ENCODE measurements at regions not wholly inside any gene's neighbourhood (a gene's known extent, or its start where the extent isn't known, plus 50 kb on each side); places are given as distances from the start of the nearest gene placed in this dataset.
A peak's percentile ranks its signal among the peaks of the same experiment; 100 is the strongest.

DNA sequence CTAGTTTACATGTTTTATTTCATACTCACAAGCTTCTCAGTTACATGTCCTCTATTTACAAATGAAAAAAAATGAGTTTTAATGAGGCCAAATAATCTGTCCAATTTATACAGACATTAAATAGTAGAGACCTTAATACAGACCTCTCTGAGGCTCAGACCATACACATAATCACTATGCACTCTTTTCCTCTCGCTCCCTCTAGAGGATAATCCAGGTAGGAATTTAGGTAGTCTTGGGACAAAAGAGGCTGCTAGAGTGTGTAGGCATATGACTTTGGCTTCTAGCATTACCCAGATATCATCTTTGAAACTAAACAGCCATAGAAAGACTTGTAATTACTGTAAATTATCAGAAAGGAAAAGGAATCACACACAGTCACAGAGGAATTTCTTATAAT is 444.7 kb downstream of the HINT1 start:
- TF ChIP-seq, protein P1, sequence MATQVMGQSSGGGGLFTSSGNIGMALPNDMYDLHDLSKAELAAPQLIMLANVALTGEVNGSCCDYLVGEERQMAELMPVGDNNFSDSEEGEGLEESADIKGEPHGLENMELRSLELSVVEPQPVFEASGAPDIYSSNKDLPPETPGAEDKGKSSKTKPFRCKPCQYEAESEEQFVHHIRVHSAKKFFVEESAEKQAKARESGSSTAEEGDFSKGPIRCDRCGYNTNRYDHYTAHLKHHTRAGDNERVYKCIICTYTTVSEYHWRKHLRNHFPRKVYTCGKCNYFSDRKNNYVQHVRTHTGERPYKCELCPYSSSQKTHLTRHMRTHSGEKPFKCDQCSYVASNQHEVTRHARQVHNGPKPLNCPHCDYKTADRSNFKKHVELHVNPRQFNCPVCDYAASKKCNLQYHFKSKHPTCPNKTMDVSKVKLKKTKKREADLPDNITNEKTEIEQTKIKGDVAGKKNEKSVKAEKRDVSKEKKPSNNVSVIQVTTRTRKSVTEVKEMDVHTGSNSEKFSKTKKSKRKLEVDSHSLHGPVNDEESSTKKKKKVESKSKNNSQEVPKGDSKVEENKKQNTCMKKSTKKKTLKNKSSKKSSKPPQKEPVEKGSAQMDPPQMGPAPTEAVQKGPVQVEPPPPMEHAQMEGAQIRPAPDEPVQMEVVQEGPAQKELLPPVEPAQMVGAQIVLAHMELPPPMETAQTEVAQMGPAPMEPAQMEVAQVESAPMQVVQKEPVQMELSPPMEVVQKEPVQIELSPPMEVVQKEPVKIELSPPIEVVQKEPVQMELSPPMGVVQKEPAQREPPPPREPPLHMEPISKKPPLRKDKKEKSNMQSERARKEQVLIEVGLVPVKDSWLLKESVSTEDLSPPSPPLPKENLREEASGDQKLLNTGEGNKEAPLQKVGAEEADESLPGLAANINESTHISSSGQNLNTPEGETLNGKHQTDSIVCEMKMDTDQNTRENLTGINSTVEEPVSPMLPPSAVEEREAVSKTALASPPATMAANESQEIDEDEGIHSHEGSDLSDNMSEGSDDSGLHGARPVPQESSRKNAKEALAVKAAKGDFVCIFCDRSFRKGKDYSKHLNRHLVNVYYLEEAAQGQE (IDR thresholded peaks at IDR 0.05; ENCODE audit: unreplicated experiment): no peak
- TF ChIP-seq, protein P2, sequence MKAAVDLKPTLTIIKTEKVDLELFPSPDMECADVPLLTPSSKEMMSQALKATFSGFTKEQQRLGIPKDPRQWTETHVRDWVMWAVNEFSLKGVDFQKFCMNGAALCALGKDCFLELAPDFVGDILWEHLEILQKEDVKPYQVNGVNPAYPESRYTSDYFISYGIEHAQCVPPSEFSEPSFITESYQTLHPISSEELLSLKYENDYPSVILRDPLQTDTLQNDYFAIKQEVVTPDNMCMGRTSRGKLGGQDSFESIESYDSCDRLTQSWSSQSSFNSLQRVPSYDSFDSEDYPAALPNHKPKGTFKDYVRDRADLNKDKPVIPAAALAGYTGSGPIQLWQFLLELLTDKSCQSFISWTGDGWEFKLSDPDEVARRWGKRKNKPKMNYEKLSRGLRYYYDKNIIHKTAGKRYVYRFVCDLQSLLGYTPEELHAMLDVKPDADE (IDR thresholded peaks at IDR 0.05): no peak
- no peak for TF ChIP-seq POLR2AphosphoS5 (IDR thresholded peaks at IDR 0.05; ENCODE audit: low read depth)
- TF ChIP-seq, protein P3, sequence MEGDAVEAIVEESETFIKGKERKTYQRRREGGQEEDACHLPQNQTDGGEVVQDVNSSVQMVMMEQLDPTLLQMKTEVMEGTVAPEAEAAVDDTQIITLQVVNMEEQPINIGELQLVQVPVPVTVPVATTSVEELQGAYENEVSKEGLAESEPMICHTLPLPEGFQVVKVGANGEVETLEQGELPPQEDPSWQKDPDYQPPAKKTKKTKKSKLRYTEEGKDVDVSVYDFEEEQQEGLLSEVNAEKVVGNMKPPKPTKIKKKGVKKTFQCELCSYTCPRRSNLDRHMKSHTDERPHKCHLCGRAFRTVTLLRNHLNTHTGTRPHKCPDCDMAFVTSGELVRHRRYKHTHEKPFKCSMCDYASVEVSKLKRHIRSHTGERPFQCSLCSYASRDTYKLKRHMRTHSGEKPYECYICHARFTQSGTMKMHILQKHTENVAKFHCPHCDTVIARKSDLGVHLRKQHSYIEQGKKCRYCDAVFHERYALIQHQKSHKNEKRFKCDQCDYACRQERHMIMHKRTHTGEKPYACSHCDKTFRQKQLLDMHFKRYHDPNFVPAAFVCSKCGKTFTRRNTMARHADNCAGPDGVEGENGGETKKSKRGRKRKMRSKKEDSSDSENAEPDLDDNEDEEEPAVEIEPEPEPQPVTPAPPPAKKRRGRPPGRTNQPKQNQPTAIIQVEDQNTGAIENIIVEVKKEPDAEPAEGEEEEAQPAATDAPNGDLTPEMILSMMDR (conservative IDR thresholded peaks at IDR 0.05; ENCODE audit: low read depth in 2 of 2): peak; percentile 71 to 83
- TF ChIP-seq EZH2 (IDR thresholded peaks at IDR 0.05; ENCODE audit: low read depth, unreplicated experiment): no peak
- TF ChIP-seq CREB1 (CRISPR knock-in tag; IDR thresholded peaks at IDR 0.05; ENCODE audit: low read depth): no peak
- TF ChIP-seq NANOG (IDR thresholded peaks at IDR 0.05; ENCODE audit: borderline replicate concordance): no peak
- TF ChIP-seq ZNF114 (CRISPR knock-in tag; IDR thresholded peaks at IDR 0.05): no peak
- no peak for TF ChIP-seq EZH2phosphoT487 (IDR thresholded peaks at IDR 0.05; ENCODE audit: unreplicated experiment)

Measured in GM23338 (cell line).